HUDEP-2 (cell line): ENCODE measurements at regions not wholly inside any gene's neighbourhood (a gene's known extent, or its start where the extent isn't known, plus 50 kb on each side); places are given as distances from the start of the nearest gene placed in this dataset.
A peak's percentile ranks its signal among the peaks of the same experiment; 100 is the strongest.
"Not testable (repeated sequence)": the region's sequence is repeated elsewhere in the genome, so short reads cannot be mapped to it uniquely, and the experiment has no call there.

Source experiments
- DNase-seq, 76 experiments: peaks; one replicate each; lab custom pipeline; 2025; ENCODE audit not compliant: unreplicated experiment in 76 of 76; lab: John Stamatoyannopoulos, UW

GRCh38 chr2:234898534-234899053 is 53.2 kb upstream of the SH3BP4 start:
- DNase-seq: no peak

GRCh38 chr2:234888442-234888841 is 63.4 kb upstream of the SH3BP4 start:
- DNase-seq: not testable (repeated sequence)

- DNase-seq: no peak
Observed at GRCh38 chr2:234887195-234887594, 64.6 kb upstream of the SH3BP4 start.

- DNase-seq: no peak
Observed at GRCh38 chr2:234885886-234886285, 65.9 kb upstream of the SH3BP4 start.

- DNase-seq: no peak
Observed at GRCh38 chr2:234885118-234885517, 66.7 kb upstream of the SH3BP4 start.

GRCh38 chr2:234884591-234884990 is 67.2 kb upstream of the SH3BP4 start:
- no peak for DNase-seq

DNA sequence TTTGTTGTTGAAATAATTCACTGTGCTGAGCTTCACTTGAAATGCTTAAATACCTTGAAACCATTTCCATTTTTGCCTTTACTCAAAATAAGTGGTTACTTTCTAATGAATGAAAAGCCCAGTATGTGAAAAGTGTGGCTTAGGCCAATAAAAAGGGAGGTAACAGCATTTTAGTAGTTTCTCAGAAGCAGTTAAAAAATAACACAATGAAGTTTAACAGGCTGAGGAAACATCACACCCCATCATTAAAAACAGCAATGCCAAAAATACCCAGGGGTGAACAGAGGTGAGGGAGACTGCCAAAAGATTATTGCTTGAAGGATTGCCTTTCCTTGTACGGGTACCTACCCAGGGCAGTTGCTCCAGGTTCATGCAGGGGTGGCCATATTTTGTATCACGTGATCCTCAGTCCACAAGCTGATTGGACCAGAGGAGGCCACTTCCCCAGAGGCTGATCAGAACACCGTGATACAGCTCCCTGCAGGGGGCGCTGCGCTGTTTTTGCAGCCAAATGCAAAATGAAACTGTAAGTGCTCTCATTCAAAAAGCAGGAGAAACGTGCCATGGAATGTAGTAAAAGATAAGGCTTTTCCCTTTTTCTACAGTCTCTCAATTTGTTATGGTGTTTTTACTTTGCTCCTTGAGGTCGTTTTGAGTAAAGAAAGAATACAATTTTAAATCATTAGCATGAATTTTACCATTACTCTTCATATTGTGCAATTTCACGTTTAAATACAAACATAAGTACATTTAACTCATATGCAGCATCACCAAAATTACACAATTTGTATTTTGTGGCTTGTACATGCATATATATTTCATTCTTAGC is 70.2 kb upstream of the SH3BP4 start:
- DNase-seq: peak in 42 of 76 experiments; percentile 2 to 51 (median 20)

GRCh38 chr2:234880551-234881211 is 71.1 kb upstream of the SH3BP4 start:
- DNase-seq: no peak

- peak in 10 of 76 experiments; percentile 2 to 40 (median 19) for DNase-seq
Observed at GRCh38 chr2:234879671-234880455, 72.0 kb upstream of the SH3BP4 start.

GRCh38 chr2:234876621-234877020 is 75.2 kb upstream of the SH3BP4 start:
- DNase-seq: not testable (repeated sequence)

GRCh38 chr2:234874347-234875046 is 77.3 kb upstream of the SH3BP4 start:
- no peak for DNase-seq

DNA sequence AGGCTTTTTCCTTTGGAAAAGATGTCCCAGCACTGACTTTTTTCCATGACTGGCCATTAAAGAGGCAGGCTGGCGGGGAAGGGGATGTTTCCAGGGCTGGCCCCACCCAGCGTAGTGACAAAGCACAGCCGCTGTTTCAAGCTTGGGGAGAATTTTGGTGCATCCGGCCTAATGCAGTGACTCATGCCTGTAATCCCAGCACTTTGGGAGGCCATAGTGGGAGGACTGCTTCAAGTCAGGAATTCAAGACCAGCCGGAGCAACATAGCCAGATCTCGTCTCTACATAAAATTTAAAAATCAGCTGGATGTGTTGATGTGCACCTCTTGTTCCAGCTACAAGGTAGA is 78.0 kb upstream of the SH3BP4 start:
- DNase-seq: no peak

DNA sequence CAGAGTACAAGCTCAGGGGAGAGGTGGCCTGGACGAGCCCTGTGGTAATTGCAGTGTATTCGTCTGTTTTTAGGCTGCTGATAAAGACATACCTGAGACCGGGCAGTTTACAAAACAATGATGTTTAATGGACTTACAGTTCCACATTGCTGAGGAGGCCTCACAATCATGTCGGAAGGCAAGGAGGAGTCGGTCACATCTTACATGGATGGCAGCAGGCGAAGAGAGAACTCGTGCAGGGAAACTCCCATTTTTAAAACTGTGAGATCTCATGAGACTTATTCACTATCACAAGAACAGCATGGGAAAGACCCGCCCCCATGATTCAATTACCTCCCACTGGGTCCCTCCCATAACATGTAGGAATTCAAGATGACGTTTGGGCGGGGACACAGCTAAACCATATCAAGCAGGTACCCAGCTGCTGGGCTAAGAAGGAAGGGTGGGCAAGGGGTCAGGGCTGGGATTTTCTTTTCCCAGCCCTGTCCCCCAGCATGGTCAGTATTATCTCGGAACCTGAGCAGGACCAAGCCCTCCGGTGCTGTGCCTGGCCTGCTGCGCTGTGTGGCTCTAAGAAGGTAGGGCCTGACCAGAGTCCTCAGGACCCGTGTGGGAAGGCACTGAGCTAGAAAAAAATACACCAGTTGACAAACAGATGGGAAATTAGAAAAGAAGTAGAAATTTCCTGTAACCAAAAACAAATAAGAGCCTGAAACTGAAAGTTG is 78.6 kb upstream of the SH3BP4 start:
- no peak for DNase-seq

GRCh38 chr2:234869969-234870368 is 81.8 kb upstream of the SH3BP4 start:
- DNase-seq: no peak

DNA sequence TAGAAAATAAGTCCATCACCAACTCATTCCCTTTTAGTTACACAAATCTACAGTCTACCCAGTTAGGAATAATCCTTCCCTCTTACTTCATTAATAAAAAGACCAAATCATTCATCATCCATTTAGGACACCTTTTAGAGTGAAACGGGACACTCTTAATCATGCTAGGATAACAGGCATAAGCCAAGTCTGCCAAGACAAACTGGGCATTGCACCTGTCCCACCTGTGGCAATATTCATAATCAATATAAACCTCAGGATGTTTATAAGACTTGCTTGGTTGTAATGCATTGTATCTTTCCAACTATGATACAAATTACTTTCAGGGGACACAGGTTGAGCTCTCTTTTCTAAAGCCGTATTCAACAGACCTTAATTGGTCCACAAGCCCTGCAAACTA is 82.7 kb upstream of the SH3BP4 start:
- no peak for DNase-seq

DNA sequence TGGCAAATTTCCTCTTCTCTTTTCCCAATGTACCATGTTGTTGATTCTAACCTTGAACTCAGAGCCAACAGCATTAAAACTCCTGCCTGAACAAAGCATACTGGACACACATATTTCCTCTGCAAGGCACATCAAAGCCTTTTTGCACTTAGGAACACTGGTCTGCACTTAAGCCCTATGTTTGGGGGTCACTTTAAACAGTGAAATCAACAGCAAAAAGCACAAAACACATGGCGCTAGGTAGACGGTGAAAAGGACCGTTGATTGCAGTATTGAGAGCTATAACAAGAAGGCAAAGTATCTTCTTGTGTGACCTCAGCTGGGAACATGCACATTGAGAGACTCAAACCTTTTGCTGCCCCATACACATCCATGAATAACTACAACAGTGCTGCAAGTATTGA is 83.9 kb upstream of the SH3BP4 start:
- no peak for DNase-seq

- DNase-seq: no peak
Observed at GRCh38 chr2:234865586-234865985, 86.2 kb upstream of the SH3BP4 start.

DNA sequence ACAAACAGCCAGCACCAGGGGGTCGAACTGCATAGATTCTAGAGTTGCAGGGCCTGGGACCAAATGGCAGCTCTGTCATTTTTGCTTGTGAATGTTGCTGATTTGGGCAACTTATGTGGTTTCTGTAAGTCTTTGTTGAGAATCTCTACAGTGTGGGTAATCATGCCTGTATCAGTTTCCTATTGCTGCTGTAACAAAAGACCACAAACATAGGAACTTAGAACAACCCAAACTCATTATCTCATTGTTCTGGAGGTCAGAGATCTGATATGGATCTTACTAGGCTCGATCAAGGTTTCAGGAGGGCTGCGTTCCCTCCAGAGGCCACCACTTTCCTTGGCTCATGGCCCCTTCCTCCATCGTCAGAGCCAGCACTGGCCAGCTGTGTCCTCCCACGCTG is 86.8 kb upstream of the SH3BP4 start:
- no peak for DNase-seq

- no peak for DNase-seq
Observed at GRCh38 chr2:234864506-234864905, 87.3 kb upstream of the SH3BP4 start.
